AG09319 (cell line): ENCODE measurements at regions not wholly inside any gene's neighbourhood (a gene's known extent, or its start where the extent isn't known, plus 50 kb on each side); places are given as distances from the start of the nearest gene placed in this dataset.

Experiments
- DNase-seq: peaks from one replicate; pipeline ENCODE4 v3.0.0-alpha.2; 2010; ENCODE audit warnings: low read depth; ENCODE audit errors: extremely low read depth
- CTCF ChIP-seq: IDR thresholded peaks from 2 replicates; pipeline ENCODE4 v1.5.1; 2011; ENCODE audit warnings: low read depth, mild to moderate bottlenecking, inconsistent platforms, low read length, moderate library complexity

- DNase-seq: no peak
- TF ChIP-seq CTCF: no peak
These were observed 582.6 kb upstream of the ATP2B1 start for GRCh38 chr12:90290980-90291975.

GRCh38 chr12:90287585-90287984 is 578.9 kb upstream of the ATP2B1 start:
- TF ChIP-seq CTCF: no peak
- no peak for DNase-seq

GRCh38 chr12:90281154-90281868 is 572.7 kb upstream of the ATP2B1 start:
- DNase-seq: no peak
- TF ChIP-seq CTCF: no peak

- TF ChIP-seq CTCF: no peak
- no peak for DNase-seq
These were observed 572.0 kb upstream of the ATP2B1 start for GRCh38 chr12:90280564-90281058.

- TF ChIP-seq CTCF: no peak
- no peak for DNase-seq
These were observed 571.4 kb upstream of the ATP2B1 start for GRCh38 chr12:90280033-90280432.

- no peak for DNase-seq
- no peak for TF ChIP-seq CTCF
These were observed 566.5 kb upstream of the ATP2B1 start for GRCh38 chr12:90275088-90275487.

- no peak for TF ChIP-seq CTCF
- DNase-seq: no peak
These were observed 565.8 kb upstream of the ATP2B1 start for GRCh38 chr12:90274407-90274806.
